Tibial nerve (tissue), 4 donors: ENCODE measurements at regions not wholly inside any gene's neighbourhood (a gene's known extent, or its start where the extent isn't known, plus 50 kb on each side); places are given as distances from the start of the nearest gene placed in this dataset. TPM values are rescaled to one million over a fixed set of nuclear protein-coding genes. Genes with fewer than 3 reads are reported as not detected.
"Not testable (repeated sequence)": the region's sequence is repeated elsewhere in the genome, so short reads cannot be mapped to it uniquely, and the experiment has no call there.

Experiments used
- DNase-seq, 2 donors: peaks; one replicate each; pipeline ENCODE4 v3.0.0-alpha.2; 2019; ENCODE audit warnings: low spot score in 2 of 2
- H3K27ac ChIP-seq, 4 donors: fragments of 200-600 bp; sonication (generic) in 3 of 4; one replicate each; pipeline ENCODE4 v1.5.1; 2017 to 2019; ENCODE audit warnings: mild to moderate bottlenecking in 1 of 4
- H3K27me3 ChIP-seq, 2 donors: fragments of 200-600 bp; sonication (generic) in 1 of 2; one replicate each; pipeline versions ENCODE4 v1.5.1 to v1.6.0; 2017 to 2019
- H3K36me3 ChIP-seq, 3 donors: fragments of 200-600 bp; sonication (generic); one replicate each; pipeline ENCODE4 v1.5.1; 2018 to 2019
- H3K4me1 ChIP-seq, 4 donors: fragments of 200-600 bp; sonication (generic) in 3 of 4; one replicate each; pipeline ENCODE4 v1.5.1; 2017 to 2019
- H3K4me3 ChIP-seq, 4 donors: fragments of 200-600 bp; sonication (generic) in 3 of 4; one replicate each; pipeline ENCODE4 v1.5.1; 2017 to 2019; ENCODE audit warnings: mild to moderate bottlenecking in 1 of 4, moderate library complexity in 1 of 4
- H3K9me3 ChIP-seq, 4 donors: fragments of 200-600 bp; sonication (generic) in 3 of 4; one replicate each; pipeline ENCODE4 v1.5.1; 2017 to 2019
- EP300 ChIP-seq, 2 donors: sonication (generic); formaldehyde crosslinking; IDR thresholded peaks; one replicate each; pipeline ENCODE4 v1.6.1; 2017; ENCODE audit warnings: antibody characterized with exemption in 2 of 2, mild to moderate bottlenecking in 1 of 2
- POLR2A ChIP-seq, 2 donors: fragments of 450-650 bp; IDR thresholded peaks; one replicate each; pipeline ENCODE4 v1.6.1; 2017; ENCODE audit warnings: antibody characterized with exemption in 2 of 2, mild to moderate bottlenecking in 2 of 2, moderate library complexity in 2 of 2
- WGBS, 2 donors: methylation state at CpG; one replicate each; pipeline ENCODE4 v1.1.5; 2018; 5-methylcytosine and 5-hydroxymethylcytosine counted together
- small RNA-seq: library from RNA; depleted of rRNA; stranded (forward); fragments of <200 nt; gene quantifications from one replicate; pipeline ENCODE3, GENCODE V24; 2016
- TF ChIP-seq, protein P1 (sequence below), 5 experiments: fragments of 200-600 bp in 3 of 5; fragments of 450-650 bp in 2 of 5; sonication (generic) in 3 of 5; IDR thresholded peaks; one replicate each; pipeline ENCODE4 v1.5.1; 2016 to 2019; ENCODE audit warnings: antibody characterized with exemption in 5 of 5, mild to moderate bottlenecking in 3 of 5, moderate library complexity in 2 of 5

DNA sequence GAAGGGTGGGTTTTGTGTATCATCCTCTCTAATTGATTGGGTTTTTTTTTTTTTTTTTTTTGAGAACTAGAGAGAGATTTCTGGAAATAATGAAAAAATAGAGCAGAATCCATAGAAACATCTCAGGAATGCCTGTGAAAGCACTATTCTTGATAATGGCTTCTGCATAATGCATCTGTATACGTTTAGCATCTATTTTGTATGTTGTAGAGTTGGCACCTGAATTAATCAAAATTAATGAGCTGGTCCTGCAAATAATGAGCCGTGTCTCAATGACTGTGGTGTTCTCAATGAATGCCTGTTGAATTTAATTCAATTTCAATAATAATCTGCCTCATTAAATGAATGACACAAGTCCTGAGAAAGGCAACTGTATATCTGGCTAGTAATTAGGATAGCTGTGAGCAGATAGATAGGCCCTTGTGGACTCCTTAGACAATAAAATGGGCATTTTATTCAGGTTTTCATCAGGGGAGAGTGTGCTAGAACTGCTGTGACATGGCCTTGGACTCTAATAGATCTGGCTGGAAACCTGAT is 70.5 kb upstream of the WDR72 start:
- Histone ChIP-seq H3K9me3 (no peaks in the 10 kb centered on the region), H3K4me1 (peaks cover 0 to 5% (median 0%) of the 10 kb centered on the region in 4 donors), H3K4me3 (no peak overlapping the region), H3K36me3 (no peaks in the 10 kb centered on the region), H3K27ac (no peak overlapping the region), H3K27me3 (no peaks in the 10 kb centered on the region)
- no peak for TF ChIP-seq EP300 (IDR thresholded peaks at IDR 0.05)
- TF ChIP-seq, protein P1, sequence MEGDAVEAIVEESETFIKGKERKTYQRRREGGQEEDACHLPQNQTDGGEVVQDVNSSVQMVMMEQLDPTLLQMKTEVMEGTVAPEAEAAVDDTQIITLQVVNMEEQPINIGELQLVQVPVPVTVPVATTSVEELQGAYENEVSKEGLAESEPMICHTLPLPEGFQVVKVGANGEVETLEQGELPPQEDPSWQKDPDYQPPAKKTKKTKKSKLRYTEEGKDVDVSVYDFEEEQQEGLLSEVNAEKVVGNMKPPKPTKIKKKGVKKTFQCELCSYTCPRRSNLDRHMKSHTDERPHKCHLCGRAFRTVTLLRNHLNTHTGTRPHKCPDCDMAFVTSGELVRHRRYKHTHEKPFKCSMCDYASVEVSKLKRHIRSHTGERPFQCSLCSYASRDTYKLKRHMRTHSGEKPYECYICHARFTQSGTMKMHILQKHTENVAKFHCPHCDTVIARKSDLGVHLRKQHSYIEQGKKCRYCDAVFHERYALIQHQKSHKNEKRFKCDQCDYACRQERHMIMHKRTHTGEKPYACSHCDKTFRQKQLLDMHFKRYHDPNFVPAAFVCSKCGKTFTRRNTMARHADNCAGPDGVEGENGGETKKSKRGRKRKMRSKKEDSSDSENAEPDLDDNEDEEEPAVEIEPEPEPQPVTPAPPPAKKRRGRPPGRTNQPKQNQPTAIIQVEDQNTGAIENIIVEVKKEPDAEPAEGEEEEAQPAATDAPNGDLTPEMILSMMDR (IDR thresholded peaks at IDR 0.05): no peak
- TF ChIP-seq POLR2A (IDR thresholded peaks at IDR 0.05): no peak
- DNase-seq: no peak
- WGBS, 2 donors: 66 to 71% methylated on average over 2 of the region's 2 CpGs

DNA sequence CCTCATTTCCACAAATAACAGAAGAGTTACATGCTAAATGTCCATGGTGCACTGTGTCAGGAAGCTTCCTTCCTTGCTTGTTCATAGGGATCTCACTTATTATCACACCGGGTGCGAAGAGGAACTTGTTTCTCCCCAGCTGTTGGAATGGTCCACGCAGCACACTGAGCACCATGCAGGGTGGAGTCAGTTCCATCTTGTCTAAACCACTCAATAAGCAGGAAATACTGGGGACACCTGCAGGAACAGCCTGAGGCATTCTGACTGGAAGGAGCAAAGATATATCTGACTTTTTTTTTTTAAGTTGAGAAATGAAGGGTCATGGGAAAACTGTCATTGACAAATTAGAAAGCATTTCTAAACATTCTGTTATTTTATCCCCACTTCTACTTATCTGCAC is 70.0 kb upstream of the WDR72 start:
- TF ChIP-seq EP300 (IDR thresholded peaks at IDR 0.05): no peak
- TF ChIP-seq, protein P1 (IDR thresholded peaks at IDR 0.05): no peak
- TF ChIP-seq POLR2A (IDR thresholded peaks at IDR 0.05): no peak
- WGBS, 2 donors: 91 to 94% methylated on average over 3 of the region's 3 CpGs
- no peaks in the 10 kb centered on the region for H3K9me3 ChIP-seq
- H3K27ac ChIP-seq: no peak overlapping the region
- H3K27me3 ChIP-seq: no peaks in the 10 kb centered on the region
- H3K4me3 ChIP-seq: no peak overlapping the region
- H3K4me1 ChIP-seq: peaks cover 0 to 5% (median 0%) of the 10 kb centered on the region in 4 donors
- DNase-seq: no peak
- no peaks in the 10 kb centered on the region for H3K36me3 ChIP-seq

DNA sequence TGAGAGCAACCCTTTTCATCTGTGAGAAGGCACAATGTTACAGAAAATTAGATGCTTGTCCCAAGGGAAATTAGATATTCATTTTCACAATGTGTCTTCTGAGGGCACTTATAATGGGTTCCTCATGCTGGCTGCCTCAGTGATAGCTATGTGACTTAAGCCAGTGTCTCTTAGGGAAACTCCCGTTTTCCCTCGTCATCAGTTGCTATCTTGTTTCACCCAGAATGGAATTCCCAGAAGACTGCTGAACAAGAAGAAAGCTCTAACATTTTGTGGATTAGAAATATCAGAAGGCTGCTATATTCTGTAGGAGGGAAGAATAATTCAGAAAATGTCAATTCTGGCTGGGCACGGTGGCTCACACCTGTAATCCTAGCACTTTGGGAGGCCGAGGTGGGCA is 67.9 kb upstream of the WDR72 start:
- H3K9me3 ChIP-seq: no peaks in the 10 kb centered on the region
- no peak overlapping the region for H3K4me3 ChIP-seq
- no peak overlapping the region for H3K27ac ChIP-seq
- H3K27me3 ChIP-seq: no peaks in the 10 kb centered on the region
- no peaks in the 10 kb centered on the region for H3K4me1 ChIP-seq
- no peaks in the 10 kb centered on the region for H3K36me3 ChIP-seq
- DNase-seq: no peak
- WGBS, 2 donors: 72 to 79% methylated on average over 4 of the region's 4 CpGs
- TF ChIP-seq POLR2A (IDR thresholded peaks at IDR 0.05) (no peak), EP300 (IDR thresholded peaks at IDR 0.05) (no peak)
- TF ChIP-seq, protein P1 (IDR thresholded peaks at IDR 0.05): no peak

DNA sequence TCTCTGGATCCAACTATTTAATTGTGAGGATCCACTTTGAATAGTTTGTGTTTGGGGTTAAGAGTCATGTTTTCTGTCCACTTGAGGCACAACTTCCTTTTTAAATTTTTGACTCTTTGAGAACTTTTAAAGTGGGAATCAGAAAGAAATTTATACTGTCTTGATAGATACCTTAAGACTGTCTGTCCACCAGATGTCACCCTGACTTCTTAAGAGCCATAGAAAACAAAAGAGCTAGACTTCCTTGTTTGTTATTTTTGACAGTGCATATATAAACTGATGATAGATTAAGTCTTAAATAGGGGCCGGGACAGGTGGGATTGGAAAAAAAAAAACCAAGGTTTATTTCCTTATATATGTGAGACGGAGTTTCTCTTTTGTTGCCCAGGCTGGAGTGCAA is 52.1 kb upstream of the WDR72 start:
- Histone ChIP-seq H3K9me3 (no peaks in the 10 kb centered on the region), H3K36me3 (no peaks in the 10 kb centered on the region), H3K27me3 (no peaks in the 10 kb centered on the region), H3K4me3 (no peak overlapping the region), H3K4me1 (peaks cover 0 to 13% (median 0%) of the 10 kb centered on the region in 4 donors), H3K27ac (no peak overlapping the region)
- no peak for TF ChIP-seq EP300 (IDR thresholded peaks at IDR 0.05)
- TF ChIP-seq POLR2A (IDR thresholded peaks at IDR 0.05): no peak
- TF ChIP-seq, protein P1 (IDR thresholded peaks at IDR 0.05): no peak
- DNase-seq: no peak
- WGBS, 2 donors: 38% methylated on average over 2 of the region's 2 CpGs

DNA sequence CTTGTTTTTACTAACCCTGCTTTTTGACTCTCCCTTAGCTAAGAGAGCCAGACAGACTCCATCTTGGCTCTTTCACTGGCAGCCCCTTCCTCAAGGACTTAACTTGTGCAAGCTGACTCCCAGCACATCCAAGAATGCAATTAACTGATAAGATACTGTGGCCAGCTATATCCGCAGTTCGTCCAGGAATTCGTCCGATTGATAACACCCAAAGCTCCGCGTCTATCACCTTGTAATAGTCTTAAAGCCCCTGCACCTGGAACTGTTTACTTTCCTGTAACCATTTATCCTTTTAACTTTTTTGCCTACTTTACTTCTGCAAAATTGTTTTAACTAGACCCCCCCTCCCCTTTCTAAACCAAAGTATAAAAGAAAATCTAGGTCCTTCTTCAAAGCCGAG is 50.8 kb upstream of the WDR72 start:
- not testable (repeated sequence) for DNase-seq, H3K27ac ChIP-seq, H3K4me3 ChIP-seq, H3K36me3 ChIP-seq, H3K9me3 ChIP-seq, H3K27me3 ChIP-seq
- H3K4me1 ChIP-seq: peaks cover 0 to 13% (median 0%) of the 10 kb centered on the region in 4 donors
- 91% methylated on average over 7 of the region's 7 CpGs for WGBS, 2 donors

Small RNA genes in the stretch of these regions (small RNA-seq; reads per million reads assigned to genes)
- gene AC084759.1: not detected
